Motor neuron (in vitro differentiated cells): ENCODE measurements at regions not wholly inside any gene's neighbourhood (a gene's known extent, or its start where the extent isn't known, plus 50 kb on each side); places are given as distances from the start of the nearest gene placed in this dataset.
"Not testable (repeated sequence)": the region's sequence is repeated elsewhere in the genome, so short reads cannot be mapped to it uniquely, and the experiment has no call there.

Experiments used
- ATAC-seq, 8 experiments: fragments of 200-7000 bp; cut with Tn5 transposase; replicated peaks in 6 of 8; 2 replicates each; pipeline ENCODE4 v1.8.0; 2021; ENCODE audit warnings: mild to moderate bottlenecking in 8 of 8, moderate library complexity in 8 of 8
- H3K27ac ChIP-seq, 2 donors: fragments of 250-450 bp; sonication (Bioruptor Pico); 2 replicates each; pipeline ENCODE4 v1.9.0; 2021; ENCODE audit warnings: antibody characterized with exemption in 2 of 2, mild to moderate bottlenecking in 2 of 2, moderate library complexity in 1 of 2
- H3K4me1 ChIP-seq, 2 donors: fragments of 250-450 bp; sonication (Bioruptor Pico); replicated peaks in 1 of 2; 2 replicates each; pipeline ENCODE4 v1.6.1; 2021; ENCODE audit warnings: antibody characterized with exemption in 2 of 2, mild to moderate bottlenecking in 2 of 2, moderate library complexity in 1 of 2
- H3K4me3 ChIP-seq, 5 donors: fragments of 250-450 bp; sonication (Bioruptor Pico); 2 replicates each; pipeline ENCODE4 v1.9.0; 2021; ENCODE audit warnings: antibody characterized with exemption in 5 of 5, mild to moderate bottlenecking in 5 of 5, moderate library complexity in 4 of 5
- WGBS, 10 experiments: fragments of 450-650 bp; shearing (Covaris generic); methylation state at CpG; one replicate each; pipeline ENCODE4 v1.0.0; 2022; 5-methylcytosine and 5-hydroxymethylcytosine counted together
- in situ Hi-C, 9 experiments: fragments of 400-800 bp; cut with MboI; loops; one replicate each; pipeline ENCODE4 v1.15.0; 2021; ENCODE audit warnings: low sequenced_read_pairs in 9 of 9, low pct_unique_long_range_greater_than_20kb in 2 of 9; ENCODE audit not compliant: unreplicated experiment in 9 of 9

DNA sequence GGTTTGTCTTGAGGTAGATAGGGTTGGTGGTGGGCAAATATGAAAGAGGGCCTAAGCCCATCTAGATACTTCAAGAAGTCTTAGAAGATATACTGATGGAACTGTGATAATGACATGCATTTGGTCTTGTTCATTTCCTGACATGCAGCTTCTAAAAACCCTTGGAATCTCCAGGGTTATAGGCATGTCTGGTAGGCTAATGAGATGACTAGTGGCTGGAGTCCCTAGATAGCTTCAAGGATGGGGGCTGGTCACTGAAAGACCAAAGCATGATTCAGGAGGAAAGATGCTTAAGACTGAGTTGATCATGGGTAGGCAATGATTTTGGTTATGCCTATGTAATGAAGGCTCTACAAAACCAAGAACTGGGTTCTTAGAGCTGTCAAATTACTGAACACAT lies 217.9 kb upstream of the MOCS1 start:
- in situ Hi-C loops = no loop called here
- H3K4me3 ChIP-seq = no peak overlapping the region

DNA sequence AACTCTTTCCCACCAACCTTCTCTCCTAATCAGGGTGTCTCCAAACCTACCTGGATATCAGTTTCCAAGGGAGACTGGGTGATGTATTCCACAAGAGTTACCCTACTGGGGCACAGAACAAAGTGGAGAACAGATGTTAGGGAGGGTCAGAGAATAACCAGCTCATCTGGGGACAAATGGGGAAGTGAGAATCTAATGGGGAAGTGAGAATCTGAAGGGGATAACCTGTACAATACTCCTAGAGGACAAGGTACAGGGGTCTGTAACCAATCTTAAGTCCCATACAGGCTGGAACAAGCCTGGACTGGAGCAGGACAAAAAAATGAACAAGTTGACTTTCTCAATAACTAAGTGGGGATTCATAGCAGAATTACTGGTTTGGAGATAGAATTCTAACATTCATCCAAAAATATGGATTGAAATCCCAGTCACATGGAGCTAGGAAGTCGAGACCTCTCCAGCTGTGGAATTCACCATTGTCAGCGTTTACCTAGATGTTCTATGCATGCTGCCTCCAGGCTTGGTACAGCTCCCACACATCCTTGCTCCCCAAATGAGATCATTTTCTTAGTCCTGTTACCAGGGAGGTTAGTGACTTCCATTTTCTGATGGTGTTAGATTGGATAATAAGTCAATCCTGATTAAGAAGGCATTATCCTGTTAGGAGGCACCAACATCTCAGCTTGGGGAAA lies 214.8 kb upstream of the MOCS1 start:
- ATAC-seq = no peak
- 0 to 100% (median 69%) methylated on average over 1 to 2 of the region's 2 CpGs; no CpG with 5 or more reads in 5 of the 10 experiments for WGBS, 10 experiments
- Histone ChIP-seq H3K4me1 (no peaks in the 10 kb centered on the region), H3K27ac (no peak overlapping the region), H3K4me3 (no peak overlapping the region)
- in situ Hi-C loops = no loop called here

More for the DNA sequence above, 217.9 kb upstream of the MOCS1 start:
- no peak for ATAC-seq
- no peaks in the 10 kb centered on the region for H3K4me1 ChIP-seq
- H3K27ac ChIP-seq = no peak overlapping the region

DNA sequence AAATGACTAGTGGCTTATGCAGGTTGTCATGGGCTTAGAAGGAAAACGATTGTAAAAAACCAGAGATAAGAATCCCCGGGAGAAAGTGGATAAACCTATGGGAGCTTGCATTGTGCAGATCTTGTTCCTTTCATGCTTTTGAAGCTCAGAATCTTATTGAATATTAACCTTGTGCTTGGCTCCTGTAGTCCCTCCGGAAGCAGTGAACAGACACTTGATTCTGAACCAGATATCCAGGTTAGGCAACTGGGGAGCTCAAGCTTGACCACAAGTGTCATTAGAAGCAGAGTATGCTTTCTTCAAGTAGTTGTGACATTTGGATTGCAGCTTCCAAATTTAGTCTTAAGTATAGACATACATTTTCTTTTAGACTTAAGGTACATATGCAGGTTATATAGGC lies 212.6 kb upstream of the MOCS1 start:
- in situ Hi-C loops = no loop called here
- H3K27ac ChIP-seq = no peak overlapping the region
- no peaks in the 10 kb centered on the region for H3K4me1 ChIP-seq
- H3K4me3 ChIP-seq = no peak overlapping the region
- ATAC-seq = no peak
- WGBS, 10 experiments = 0 to 67% (median 41%) methylated on average over 1 to 3 of the region's 3 CpGs; no CpG with 5 or more reads in 2 of the 10 experiments

DNA sequence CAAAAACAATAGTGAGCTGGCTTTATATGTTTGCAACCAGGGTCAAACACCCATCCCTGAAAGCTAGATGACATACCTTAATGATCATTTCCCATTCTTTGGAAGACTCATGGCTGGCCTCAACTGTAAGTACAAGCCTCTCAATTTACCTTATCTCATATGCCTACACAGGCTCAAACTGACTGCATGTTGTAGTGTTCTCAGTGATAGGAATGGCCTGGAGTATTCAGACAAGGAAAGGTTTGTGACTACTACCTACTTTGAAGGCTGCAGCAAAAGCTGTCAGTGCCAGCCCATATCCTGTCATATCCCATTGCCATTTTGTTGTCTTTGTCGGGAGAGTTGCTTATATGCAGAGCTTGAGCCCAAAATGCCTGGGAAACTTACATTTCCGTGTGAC lies 205.2 kb upstream of the MOCS1 start:
- WGBS, 10 experiments = 0 to 100% (median 50%) methylated on average over 1 to 2 of the region's 2 CpGs; no CpG with 5 or more reads in 3 of the 10 experiments
- H3K27ac ChIP-seq = no peak overlapping the region
- in situ Hi-C loops = no loop called here
- ATAC-seq = no peak
- no peak overlapping the region for H3K4me3 ChIP-seq
- H3K4me1 ChIP-seq = no peaks in the 10 kb centered on the region

DNA sequence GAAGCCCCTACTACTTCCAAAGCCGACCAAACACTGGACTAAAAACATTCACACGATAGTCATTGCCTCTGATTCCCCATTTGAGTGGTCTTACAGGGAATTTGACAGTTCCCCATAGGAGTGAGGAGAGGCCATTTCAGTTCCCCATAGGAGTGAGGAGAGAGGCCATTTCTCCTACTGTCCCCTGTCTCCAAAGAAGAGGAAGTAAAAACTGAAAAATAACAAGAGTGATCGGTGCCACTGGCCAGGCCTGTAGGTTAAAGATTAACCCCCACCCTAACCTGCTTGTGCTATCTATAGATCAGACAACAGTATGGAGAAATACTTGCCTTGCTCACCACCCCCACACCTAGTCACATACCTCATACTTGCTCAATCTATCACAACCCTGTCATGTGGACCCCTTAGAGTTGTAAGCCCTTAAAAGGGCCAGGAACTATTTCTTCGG lies 204.0 kb upstream of the MOCS1 start:
- Histone ChIP-seq H3K27ac (no peak overlapping the region), H3K4me3 (no peak overlapping the region), H3K4me1 (no peaks in the 10 kb centered on the region)
- WGBS, 10 experiments = 18 to 100% (median 53%) methylated on average over 1 to 3 of the region's 4 CpGs; no CpG with 5 or more reads in 1 of the 10 experiments
- ATAC-seq = no peak
- in situ Hi-C loops = no loop called here

DNA sequence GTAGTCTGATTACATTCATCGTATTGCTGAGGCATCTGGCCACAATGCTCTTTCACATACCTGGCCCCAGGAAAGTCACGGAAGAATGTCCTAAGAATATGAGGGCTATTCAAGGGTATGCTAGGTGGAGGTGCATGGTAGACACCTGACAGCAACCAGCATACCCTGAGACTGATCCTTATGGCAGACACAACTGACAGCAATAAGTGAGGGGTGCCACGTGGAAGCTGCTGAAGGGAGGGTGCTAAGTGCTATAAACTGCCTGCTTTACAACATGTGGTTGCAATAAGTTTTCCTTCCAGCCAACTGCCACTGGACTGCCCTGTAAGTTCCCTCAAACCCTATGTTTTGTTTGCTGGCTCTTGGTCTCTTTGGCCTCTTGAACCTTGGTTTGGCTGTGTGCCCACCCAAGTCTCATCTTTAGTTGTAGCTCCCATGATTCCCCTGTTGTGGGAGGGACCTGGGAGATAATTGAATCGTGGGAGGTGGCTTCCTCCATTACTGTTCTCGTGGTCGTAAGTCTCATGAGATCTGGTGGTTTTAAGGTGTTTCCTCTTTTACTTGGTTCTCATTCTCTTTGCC lies 201.3 kb upstream of the MOCS1 start:
- ATAC-seq = no peak
- no peak overlapping the region for H3K4me3 ChIP-seq
- H3K4me1 ChIP-seq = no peaks in the 10 kb centered on the region
- in situ Hi-C loops = no loop called here
- 19 to 92% (median 58%) methylated on average over 2 to 6 of the region's 6 CpGs; no CpG with 5 or more reads in 3 of the 10 experiments for WGBS, 10 experiments
- no peak overlapping the region for H3K27ac ChIP-seq

DNA sequence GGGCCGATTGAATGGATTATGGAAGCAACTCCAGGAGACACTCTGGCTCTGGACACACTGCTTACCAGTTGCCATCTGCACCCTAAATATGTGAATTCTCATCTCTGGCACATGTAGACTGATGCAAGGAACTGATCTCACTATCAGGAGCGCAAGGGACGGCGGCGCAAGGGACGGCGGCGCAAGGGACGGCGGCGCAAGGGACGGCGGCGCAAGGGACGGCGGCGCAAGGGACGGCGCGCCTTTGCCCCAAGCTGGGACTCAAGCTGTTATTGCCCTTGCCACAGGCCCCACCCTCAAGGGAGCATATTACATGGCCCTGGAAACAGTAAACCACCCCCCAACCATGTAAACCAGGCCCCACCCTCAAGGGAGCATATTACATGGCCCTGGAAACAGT lies 199.7 kb upstream of the MOCS1 start:
- 20 to 97% (median 82%) methylated on average over 1 to 11 of the region's 20 CpGs; no CpG with 5 or more reads in 4 of the 10 experiments for WGBS, 10 experiments

DNA sequence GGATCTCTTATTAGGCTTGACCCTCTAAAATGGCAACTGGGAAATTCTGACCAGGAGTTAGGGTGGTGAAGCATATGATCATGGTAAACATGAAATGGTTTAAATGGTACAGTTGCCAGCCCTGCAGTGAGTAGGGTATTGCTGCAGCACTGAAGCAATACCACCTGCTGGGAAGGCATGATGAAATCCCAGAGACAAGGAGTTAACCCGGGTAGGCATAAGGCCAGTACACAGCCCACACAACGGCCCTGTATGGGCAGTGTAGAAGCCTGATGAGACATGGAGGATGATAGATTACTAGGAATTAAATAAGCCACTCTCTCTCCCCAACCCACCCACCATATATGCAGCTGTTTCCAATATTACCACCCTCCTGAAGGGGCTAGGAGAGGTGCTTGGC lies 197.4 kb upstream of the MOCS1 start:
- in situ Hi-C loops = no loop called here
- 46 to 75% (median 56%) methylated on average over 2 of the region's 2 CpGs; no CpG with 5 or more reads in 7 of the 10 experiments for whole genome bisulfite sequencing, 10 experiments

More for the DNA sequence above, 199.7 kb upstream of the MOCS1 start:
- ATAC-seq, H3K27ac ChIP-seq, H3K4me1 ChIP-seq, in situ Hi-C loops, H3K4me3 ChIP-seq: not testable (repeated sequence)

DNA sequence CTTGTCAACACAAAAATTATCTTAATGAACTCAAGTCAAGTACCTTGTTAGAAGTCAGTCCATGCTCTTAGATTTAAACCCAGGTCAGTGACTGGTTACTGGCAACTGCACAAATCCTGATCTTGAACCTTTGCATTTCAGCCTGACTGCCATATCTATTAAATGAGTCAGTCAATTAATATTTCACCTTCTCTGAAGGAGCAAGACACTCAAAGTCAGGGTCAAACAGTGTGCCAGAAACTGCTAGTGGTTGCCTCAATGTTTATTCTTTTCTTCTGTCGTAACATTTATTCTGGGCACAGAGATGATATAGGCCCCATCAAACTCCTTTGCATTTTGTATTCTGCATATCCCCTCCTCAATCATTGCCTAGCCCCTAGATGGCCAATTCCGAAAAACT lies 193.9 kb upstream of the MOCS1 start:
- Histone ChIP-seq H3K27ac (no peak overlapping the region), H3K4me1 (no peaks in the 10 kb centered on the region), H3K4me3 (no peak overlapping the region)
- in situ Hi-C loops = no loop called here
- WGBS, 10 experiments = 0 to 80% (median 48%) methylated on average over 1 to 2 of the region's 2 CpGs; no CpG with 5 or more reads in 2 of the 10 experiments
- no peak for ATAC-seq

More for the DNA sequence above, 197.4 kb upstream of the MOCS1 start:
- no peak overlapping the region for H3K27ac ChIP-seq
- no peaks in the 10 kb centered on the region for H3K4me1 ChIP-seq
- H3K4me3 ChIP-seq = no peak overlapping the region
- ATAC-seq = no peak

DNA sequence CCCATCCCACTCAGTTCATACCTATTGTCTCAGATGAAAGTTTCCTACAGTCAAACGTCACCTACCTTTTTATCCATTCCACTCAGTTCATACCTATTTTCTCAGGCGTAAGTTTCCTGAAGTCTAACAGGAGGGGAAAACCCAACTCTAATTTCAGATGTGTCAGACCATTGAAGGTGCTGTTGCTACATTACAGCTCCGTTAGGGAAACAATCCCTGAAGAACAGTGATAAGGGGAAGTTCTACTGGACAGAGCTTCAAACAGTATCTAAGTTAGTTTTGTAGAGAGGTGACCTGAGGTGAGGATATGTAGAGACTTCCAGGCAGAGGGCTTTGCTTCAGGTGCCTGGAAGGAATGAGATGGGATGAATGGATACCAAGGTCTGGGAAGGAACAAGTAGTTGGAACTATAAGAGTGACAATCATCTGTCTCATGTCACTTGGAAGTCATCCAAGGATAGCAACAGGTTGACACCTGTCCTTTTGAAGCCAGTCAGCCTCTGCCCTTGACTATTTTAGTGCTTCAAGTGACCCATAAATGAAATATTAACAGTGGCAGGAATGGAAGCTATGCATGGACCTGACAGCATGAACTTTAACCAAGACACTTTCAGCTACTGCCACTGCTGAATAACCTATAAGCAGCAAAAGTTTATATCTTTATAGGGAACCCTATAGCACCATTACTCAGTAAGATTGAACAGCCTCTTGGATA lies 191.6 kb upstream of the MOCS1 start:
- Histone ChIP-seq H3K4me1 (no peaks in the 10 kb centered on the region), H3K4me3 (no peak overlapping the region), H3K27ac (no peak overlapping the region)
- ATAC-seq = no peak
- WGBS, 10 experiments = 7 to 88% (median 62%) methylated on average over 1 to 3 of the region's 3 CpGs; no CpG with 5 or more reads in 2 of the 10 experiments
- in situ Hi-C loops = no loop called here

DNA sequence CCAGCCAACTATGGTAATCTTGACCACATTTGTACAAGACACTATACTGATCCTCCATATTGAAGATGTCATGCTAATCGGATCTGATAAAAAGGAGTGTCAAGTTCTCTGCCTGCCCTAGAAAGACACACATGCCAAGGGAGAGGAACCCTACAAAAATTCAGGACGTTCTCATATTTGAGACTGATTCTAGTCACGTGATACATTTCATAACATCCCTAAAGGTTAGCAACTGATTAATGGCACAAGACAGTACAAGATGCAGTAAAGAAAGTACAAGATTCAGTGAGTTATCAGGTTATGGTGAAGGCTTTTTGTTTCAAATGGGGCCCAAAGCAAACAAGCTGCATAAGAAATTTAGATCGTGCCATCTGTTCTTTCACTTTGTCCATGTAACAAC lies 190.7 kb upstream of the MOCS1 start:
- 0 to 82% (median 56%) methylated on average over 1 to 4 of the region's 4 CpGs; no CpG with 5 or more reads in 1 of the 10 experiments for WGBS, 10 experiments
- no peaks in the 10 kb centered on the region for H3K4me1 ChIP-seq
- ATAC-seq = no peak
- H3K27ac ChIP-seq = no peak overlapping the region
- H3K4me3 ChIP-seq = no peak overlapping the region
- in situ Hi-C loops = no loop called here

DNA sequence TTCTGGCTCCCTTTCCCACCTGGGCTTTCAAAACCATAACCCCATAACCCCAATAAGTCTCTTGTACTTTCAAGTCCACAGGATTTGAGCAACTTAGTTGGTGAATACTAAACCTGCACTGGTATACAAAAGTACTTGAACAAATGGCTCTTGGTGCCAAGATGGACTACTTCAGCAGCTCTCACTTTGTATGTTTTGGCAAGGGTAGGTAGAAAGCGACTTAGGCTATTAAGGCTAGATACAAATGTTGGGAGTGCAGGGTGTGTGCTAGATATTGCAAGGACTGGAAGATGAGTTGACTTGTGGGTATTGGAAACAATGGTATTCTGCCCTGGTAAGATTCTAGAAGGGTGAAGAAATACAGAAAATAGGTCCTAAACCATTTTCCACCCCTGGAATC lies 182.6 kb upstream of the MOCS1 start:
- Histone ChIP-seq H3K4me1 (no peaks in the 10 kb centered on the region), H3K4me3 (no peak overlapping the region), H3K27ac (no peak overlapping the region)
- in situ Hi-C loops = no loop called here
- ATAC-seq = no peak
- 50% methylated on average over 1 of the region's 1 CpG; no CpG with 5 or more reads in 9 of the 10 experiments for WGBS, 10 experiments

DNA sequence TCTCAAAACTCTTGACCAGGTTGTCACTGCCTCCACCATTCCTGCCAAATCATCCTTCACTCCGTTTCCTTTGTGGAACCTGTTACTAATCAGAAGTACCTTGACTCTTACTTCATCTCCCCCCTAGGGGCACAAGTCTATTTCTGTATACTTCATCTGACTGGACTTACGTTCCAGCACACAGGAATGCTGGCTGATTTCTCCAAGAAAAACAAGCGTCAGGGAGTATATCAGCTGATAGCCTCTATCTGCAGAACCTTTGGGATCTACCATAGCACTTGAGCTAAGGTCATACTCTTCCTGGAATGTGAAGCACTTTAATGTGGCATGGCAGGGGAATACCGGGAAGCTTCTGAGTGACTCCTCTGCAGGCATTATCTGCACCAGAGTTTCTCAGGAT lies 178.1 kb upstream of the MOCS1 start:
- in situ Hi-C loops = no loop called here
- no peak overlapping the region for H3K4me3 ChIP-seq
- 0 to 81% (median 58%) methylated on average over 1 to 4 of the region's 4 CpGs for WGBS, 10 experiments
- H3K4me1 ChIP-seq = no peaks in the 10 kb centered on the region
- peak in 1 of 8 experiments; percentile 56 for ATAC-seq
- H3K27ac ChIP-seq = no peak overlapping the region
